ENCODE measurements at regions not wholly inside any gene's neighbourhood (a gene's known extent, or its start where the extent isn't known, plus 50 kb on each side); places are given as distances from the start of the nearest gene placed in this dataset.

DNA sequence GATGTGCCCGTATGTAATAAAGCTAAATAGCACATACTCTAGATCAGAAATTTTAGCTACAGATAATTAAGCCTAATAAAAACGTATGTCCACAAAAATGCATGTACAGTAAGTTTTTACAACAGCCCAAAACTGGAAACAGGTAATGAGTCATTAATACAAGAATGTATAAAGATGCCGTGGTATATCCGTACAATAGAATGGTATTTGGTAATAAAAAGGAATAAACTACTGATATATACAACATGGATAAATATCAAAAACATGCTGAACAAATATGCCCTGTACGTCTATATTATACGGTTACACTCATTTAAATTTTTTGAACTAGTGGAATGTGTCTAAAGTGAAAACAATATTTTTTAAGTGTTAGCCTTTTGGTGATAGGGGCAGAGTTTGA lies 128.2 kb upstream of the ADGRB3 start:
- TF ChIP-seq TAF1 (IDR thresholded peaks at IDR 0.05; ENCODE audit: borderline replicate concordance, insufficient read depth, low read length) (no peak), SIN3A (IDR thresholded peaks at IDR 0.05; ENCODE audit: borderline replicate concordance, insufficient read depth, low read length) (no peak), POLR2AphosphoS5 (IDR thresholded peaks at IDR 0.05; ENCODE audit: low read depth, low read length) (no peak), FOXP2 (optimal IDR thresholded peaks at IDR 0.05; ENCODE audit: borderline replicate concordance, extremely low read depth, extremely low read length, insufficient read depth) (no peak)
- TF ChIP-seq, protein P1, sequence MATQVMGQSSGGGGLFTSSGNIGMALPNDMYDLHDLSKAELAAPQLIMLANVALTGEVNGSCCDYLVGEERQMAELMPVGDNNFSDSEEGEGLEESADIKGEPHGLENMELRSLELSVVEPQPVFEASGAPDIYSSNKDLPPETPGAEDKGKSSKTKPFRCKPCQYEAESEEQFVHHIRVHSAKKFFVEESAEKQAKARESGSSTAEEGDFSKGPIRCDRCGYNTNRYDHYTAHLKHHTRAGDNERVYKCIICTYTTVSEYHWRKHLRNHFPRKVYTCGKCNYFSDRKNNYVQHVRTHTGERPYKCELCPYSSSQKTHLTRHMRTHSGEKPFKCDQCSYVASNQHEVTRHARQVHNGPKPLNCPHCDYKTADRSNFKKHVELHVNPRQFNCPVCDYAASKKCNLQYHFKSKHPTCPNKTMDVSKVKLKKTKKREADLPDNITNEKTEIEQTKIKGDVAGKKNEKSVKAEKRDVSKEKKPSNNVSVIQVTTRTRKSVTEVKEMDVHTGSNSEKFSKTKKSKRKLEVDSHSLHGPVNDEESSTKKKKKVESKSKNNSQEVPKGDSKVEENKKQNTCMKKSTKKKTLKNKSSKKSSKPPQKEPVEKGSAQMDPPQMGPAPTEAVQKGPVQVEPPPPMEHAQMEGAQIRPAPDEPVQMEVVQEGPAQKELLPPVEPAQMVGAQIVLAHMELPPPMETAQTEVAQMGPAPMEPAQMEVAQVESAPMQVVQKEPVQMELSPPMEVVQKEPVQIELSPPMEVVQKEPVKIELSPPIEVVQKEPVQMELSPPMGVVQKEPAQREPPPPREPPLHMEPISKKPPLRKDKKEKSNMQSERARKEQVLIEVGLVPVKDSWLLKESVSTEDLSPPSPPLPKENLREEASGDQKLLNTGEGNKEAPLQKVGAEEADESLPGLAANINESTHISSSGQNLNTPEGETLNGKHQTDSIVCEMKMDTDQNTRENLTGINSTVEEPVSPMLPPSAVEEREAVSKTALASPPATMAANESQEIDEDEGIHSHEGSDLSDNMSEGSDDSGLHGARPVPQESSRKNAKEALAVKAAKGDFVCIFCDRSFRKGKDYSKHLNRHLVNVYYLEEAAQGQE (IDR thresholded peaks at IDR 0.05; ENCODE audit: insufficient read depth in 1 of 2, low read depth in 2 of 2, low read length in 2 of 2): no peak

DNA sequence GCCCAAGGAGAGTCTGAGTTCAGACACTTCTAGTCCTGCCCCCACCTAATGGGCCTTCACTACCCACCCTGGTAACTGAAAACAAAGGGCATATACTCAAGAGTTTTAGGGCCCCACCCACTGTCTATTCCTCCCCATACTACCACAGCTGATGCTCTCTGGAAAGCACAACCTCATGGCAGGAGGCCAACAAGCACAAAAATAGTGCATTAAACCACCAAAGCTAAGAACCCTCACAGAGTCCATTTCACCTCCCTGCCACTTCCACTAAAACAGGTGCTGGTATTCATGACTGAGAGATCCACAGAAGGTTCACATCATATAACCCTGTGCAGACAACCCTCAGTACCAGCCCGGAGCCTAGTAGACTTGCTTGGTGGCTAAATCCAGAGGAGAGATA lies 132.1 kb upstream of the ADGRB3 start:
- TF ChIP-seq TAF1 (IDR thresholded peaks at IDR 0.05; ENCODE audit: borderline replicate concordance, insufficient read depth, low read length) (no peak), POLR2AphosphoS5 (IDR thresholded peaks at IDR 0.05; ENCODE audit: low read depth, low read length) (no peak), SIN3A (IDR thresholded peaks at IDR 0.05; ENCODE audit: borderline replicate concordance, insufficient read depth, low read length) (no peak), FOXP2 (optimal IDR thresholded peaks at IDR 0.05; ENCODE audit: borderline replicate concordance, extremely low read depth, extremely low read length, insufficient read depth) (no peak)
- TF ChIP-seq, protein P1 (IDR thresholded peaks at IDR 0.05; ENCODE audit: insufficient read depth in 1 of 2, low read depth in 2 of 2, low read length in 2 of 2): no peak

DNA sequence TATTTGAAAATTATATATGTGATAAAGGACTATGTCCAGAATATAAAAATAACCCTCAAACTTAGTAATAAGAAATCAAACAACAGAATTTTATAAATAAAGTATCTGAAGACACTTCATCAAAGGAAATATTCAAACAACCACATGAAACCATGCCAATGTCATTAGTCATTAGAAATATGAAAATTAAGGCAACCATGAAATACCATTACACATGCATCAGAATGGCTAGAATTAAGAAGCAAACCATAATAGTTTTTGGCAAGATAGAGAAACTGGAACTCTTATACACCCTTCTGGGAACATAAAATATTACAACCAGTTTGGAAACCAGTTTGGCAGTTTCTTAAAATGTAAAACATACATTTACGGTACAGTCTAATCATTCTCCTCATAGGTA lies 137.2 kb upstream of the ADGRB3 start:
- no peak for TF ChIP-seq FOXP2 (optimal IDR thresholded peaks at IDR 0.05; ENCODE audit: borderline replicate concordance, extremely low read depth, extremely low read length, insufficient read depth)
- no peak for TF ChIP-seq TAF1 (IDR thresholded peaks at IDR 0.05; ENCODE audit: borderline replicate concordance, insufficient read depth, low read length)
- no peak for TF ChIP-seq SIN3A (IDR thresholded peaks at IDR 0.05; ENCODE audit: borderline replicate concordance, insufficient read depth, low read length)
- TF ChIP-seq POLR2AphosphoS5 (IDR thresholded peaks at IDR 0.05; ENCODE audit: low read depth, low read length): no peak
- TF ChIP-seq, protein P1 (IDR thresholded peaks at IDR 0.05; ENCODE audit: insufficient read depth in 1 of 2, low read depth in 2 of 2, low read length in 2 of 2): no peak

DNA sequence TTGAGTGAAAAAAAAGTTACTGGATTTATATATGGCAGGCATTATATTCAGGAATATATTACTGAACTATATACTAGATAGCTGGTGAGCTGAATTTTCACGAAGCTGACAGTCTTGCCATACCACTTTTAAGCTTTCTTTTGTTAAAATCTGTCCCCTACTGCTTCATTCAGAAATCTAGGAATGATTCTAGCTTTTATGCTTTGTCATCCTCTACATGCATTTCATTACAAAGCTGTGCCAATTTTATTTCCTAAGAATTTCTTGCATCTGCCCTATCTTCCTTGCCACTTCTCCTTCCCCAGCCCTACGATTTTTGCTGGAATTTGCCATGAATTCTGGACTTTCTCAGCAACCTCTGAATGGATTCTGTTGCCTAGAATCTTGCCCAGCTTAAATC lies 158.5 kb upstream of the ADGRB3 start:
- TF ChIP-seq POLR2AphosphoS5 (IDR thresholded peaks at IDR 0.05; ENCODE audit: low read depth, low read length) (no peak), SIN3A (IDR thresholded peaks at IDR 0.05; ENCODE audit: borderline replicate concordance, insufficient read depth, low read length) (no peak), TAF1 (IDR thresholded peaks at IDR 0.05; ENCODE audit: borderline replicate concordance, insufficient read depth, low read length) (no peak), FOXP2 (optimal IDR thresholded peaks at IDR 0.05; ENCODE audit: borderline replicate concordance, extremely low read depth, extremely low read length, insufficient read depth) (no peak)
- TF ChIP-seq, protein P1 (IDR thresholded peaks at IDR 0.05; ENCODE audit: insufficient read depth in 1 of 2, low read depth in 2 of 2, low read length in 2 of 2): no peak
